ENCODE measurements at regions not wholly inside any gene's neighbourhood (a gene's known extent, or its start where the extent isn't known, plus 50 kb on each side); places are given as distances from the start of the nearest gene placed in this dataset.
"Not testable (repeated sequence)": the region's sequence is repeated elsewhere in the genome, so short reads cannot be mapped to it uniquely, and the experiment has no call there.

DNA sequence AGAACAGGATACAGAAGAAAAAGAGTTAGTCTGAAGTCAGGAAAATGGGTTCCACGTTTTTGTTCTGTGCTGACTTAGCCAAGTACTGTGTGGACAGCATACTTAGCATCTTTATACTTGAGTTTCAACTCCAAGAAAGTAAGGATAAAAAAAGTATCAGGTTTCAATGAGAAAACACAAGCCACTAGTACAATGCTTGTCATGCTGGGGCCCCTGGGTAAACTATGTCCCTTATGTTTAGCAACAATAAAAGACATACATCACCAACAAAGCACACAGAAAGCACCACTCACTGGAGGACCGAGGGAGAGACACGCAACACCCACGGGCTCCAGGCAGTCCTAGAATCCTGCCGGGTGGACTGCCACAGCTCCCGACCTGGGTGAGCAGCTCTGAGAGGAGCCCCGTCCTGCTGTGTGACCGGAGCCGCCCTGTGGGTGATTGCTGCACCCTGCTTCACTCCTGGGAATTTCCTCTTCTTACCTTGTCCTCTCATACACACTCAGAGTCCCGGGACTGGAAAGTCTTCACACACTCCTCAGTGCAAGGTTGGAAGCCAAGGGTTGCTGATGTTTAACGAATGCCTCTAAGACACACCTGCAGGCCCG, 890.5 kb downstream of the BRD1 start:
- DNase-seq, result no peak

GRCh38 chr22:48936391-48936790, 891.3 kb downstream of the BRD1 start:
- DNase-seq, result no peak

- no peak for DNase-seq
Measured at GRCh38 chr22:48934446-48934845, 893.2 kb downstream of the BRD1 start.

- no peak for DNase-seq
Measured at GRCh38 chr22:48931452-48931851, 896.2 kb downstream of the BRD1 start.

DNA sequence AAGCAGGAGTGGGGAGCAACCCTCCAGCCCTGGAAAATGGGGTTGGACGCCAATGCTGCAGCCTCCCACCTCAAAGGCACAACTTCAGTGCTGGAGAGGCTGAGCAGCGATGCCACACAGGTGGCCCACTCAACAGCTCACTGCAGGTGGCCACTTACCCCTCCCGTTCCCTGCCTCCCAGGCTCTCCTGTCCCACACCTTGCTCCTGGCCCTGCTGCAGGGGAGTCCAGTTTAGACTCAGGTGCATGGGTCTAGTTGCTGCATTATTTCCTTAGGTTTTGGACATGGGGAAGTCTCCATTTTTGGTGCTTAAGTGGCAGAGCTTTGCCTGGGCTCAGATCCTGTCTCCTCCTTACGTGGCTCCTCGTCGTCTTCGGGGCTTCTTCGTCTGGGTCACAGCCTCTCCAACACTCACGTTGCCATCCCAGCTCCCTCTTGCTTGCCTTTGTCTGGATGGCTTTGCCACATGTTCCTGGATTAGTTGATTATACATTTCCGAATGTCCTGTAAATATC, 898.3 kb downstream of the BRD1 start:
- DNase-seq, result no peak

DNA sequence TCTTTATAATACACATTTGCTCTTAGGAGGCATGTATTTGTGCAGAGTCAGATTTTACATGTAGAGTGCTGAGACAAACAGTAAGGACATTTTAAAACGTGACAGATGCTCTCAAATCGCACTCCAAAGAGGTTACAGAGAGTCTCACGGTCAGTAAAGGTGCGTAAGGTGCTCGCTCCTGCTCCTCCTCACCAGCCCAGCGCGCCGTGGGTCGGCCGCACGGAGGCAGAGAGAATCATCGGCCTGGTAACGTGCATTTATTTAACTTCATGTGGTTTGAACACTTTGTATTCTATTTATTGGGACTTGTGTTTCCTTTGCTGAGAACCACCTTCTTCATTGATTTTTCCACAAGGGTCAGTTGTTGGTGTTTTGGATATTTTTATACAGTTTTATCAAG, 900.1 kb downstream of the BRD1 start:
- DNase-seq, result no peak

DNA sequence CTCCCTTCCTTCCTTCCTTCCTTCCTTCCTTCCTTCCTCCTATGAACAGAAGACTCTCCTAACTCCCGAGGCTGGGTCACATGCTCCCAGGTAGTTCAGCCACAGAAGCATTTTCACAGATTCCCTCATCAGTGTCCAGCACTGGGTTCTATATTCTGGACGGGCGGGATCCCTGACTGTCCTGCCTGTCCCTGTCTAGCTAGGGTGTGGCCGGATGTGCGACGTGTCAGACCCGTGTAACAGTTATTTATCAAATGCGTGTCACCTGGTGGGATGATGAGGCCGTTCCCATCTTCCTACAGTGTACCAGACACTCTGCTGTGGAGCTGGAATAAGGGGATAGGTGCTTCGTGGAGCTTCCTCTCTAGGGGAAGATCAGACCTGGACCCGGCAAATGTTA, 901.0 kb downstream of the BRD1 start:
- no peak for DNase-seq

DNA sequence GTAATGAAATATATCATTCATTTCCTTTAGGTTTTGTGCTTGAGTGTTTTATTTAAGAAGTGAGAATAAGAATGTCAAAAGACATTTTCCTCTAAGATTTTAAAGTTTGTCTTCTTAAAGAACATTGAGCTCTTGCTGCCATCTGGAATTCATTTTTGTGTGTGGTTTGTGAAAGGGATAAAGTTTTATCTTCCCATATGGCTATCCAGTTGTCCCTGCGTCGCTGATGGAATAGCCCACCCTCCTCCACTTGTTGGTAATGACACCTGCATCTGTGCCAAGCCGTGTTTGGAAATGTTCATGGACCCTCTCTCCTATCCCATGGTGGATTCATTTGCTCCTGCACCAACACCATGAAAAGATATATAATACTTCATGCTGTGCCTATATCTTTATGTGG, 901.5 kb downstream of the BRD1 start:
- DNase-seq, result no peak

DNA sequence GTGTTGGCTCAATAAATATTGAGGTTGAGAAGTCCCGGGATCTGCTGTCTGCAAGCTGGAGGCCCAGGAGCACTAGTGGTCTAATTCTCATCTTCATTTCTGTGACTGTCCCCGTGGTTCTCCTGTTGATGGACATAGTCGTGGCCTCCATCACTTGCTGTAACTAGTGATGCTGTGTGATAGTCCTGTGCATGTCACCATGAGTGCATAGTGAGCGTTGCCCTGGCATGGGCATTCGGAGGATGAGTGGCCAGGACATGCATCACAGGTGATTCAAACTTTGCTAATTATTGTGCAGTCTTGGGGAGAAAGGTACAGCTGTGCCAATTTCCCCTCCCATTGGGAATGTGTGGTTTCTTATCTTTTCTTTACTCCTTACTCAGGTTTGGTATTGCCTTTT, 902.2 kb downstream of the BRD1 start:
- DNase-seq, result no peak

- no peak for DNase-seq
Measured at GRCh38 chr22:48923996-48924395, 903.7 kb downstream of the BRD1 start.

GRCh38 chr22:48923165-48923865, 904.4 kb downstream of the BRD1 start:
- DNase-seq, result no peak

- no peak for DNase-seq
Measured at GRCh38 chr22:48921411-48921903, 906.2 kb downstream of the BRD1 start.

GRCh38 chr22:48920776-48921241, 906.9 kb downstream of the BRD1 start:
- DNase-seq, result no peak

- DNase-seq, result no peak
Measured at GRCh38 chr22:48919851-48920589, 907.7 kb downstream of the BRD1 start.

DNA sequence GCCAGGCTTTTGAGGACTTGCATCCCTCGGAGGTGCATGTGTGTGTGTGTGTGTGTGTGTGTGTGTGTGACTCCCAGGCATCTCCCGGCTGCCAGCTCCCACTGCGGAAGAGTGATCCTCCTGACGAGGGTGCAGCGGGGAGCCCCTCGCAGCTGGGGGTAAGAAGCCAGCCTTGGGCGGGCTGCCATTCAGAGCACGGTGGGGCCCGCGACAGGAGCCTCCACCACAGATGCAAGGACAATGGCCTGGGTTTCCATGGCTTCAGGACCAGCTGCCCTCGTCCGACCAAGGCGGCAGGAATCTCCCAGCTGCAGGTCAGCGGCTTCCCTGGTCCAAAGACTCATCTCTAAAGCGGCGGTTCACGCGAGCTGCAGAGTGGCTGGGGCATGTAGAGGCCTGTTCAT, 908.5 kb downstream of the BRD1 start:
- DNase-seq, result no peak

- no peak for DNase-seq
Measured at GRCh38 chr22:48918585-48919186, 909.0 kb downstream of the BRD1 start.

DNA sequence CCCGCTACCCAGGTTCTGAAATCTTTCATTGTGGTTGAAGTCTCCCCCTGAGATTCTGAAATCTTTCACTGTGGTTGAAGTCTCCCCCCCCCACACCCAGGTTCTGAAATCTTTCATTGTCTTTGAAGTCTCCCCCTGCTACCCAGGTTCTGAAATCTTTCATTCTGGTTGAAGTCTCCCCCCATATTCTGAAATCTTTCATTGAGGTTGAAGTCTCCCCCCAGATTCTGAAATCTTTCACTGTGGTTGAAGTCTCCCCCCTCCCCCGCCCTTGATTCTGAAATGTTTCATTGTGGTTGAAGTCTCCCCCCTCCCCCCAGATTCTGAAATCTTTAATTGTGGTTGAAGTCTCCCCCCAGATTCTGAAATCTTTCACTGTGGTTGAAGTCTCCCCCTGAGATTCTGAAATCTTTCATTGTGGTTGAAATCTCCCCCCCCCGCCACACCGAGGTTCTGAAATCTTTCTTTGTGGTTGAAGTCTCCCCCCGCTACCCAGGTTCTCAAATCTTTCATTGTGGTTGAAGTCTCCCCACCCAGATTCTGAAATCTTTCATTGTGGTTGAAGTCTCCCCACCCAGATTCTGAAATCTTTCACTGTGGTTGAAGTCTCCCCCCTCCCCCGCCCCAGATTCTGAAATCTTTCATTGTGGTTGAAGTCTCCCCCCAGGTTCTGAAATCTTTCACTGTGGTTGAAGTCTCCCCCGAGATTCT, 915.2 kb downstream of the BRD1 start:
- not testable (repeated sequence) for DNase-seq

DNA sequence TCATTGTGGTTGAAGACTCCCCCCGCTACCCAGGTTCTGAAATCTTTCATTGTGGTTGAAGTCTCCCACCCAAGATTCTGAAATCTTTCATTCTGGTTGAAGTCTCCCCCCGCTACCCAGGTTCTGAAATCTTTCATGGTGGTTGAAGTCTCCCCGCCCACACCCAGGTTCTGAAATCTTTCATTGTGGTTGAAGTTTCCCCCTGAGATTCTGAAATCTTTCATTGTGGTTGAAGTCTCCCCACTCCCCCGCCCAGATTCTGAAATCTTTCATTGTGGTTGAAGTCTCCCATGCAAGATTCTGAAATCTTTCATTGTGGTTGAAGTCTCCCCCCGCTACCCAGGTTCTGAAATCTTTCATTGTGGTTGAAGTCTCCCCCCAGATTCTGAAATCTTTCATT, 916.0 kb downstream of the BRD1 start:
- DNase-seq, result peak; percentile 48

- DNase-seq, result not testable (repeated sequence)
Measured at GRCh38 chr22:48911067-48911466, 916.6 kb downstream of the BRD1 start.

- DNase-seq, result no peak
Measured at GRCh38 chr22:48908547-48908946, 919.1 kb downstream of the BRD1 start.

- DNase-seq, result no peak
Measured at GRCh38 chr22:48907591-48907990, 920.1 kb downstream of the BRD1 start.

- no peak for DNase-seq
Measured at GRCh38 chr22:48906216-48906835, 921.3 kb downstream of the BRD1 start.
